ENCODE measurements at regions not wholly inside any gene's neighbourhood (a gene's known extent, or its start where the extent isn't known, plus 50 kb on each side); places are given as distances from the start of the nearest gene placed in this dataset.

GRCh38 chr14:99055816-99056215 is 216.2 kb downstream of the BCL11B start:
- no peak for DNase-seq
- no peak for TF ChIP-seq POLR2A (IDR thresholded peaks at IDR 0.05; ENCODE audit: low read length)
- no peak for TF ChIP-seq GATA1 (IDR thresholded peaks at IDR 0.05; ENCODE audit: low read depth, low read length)

DNA sequence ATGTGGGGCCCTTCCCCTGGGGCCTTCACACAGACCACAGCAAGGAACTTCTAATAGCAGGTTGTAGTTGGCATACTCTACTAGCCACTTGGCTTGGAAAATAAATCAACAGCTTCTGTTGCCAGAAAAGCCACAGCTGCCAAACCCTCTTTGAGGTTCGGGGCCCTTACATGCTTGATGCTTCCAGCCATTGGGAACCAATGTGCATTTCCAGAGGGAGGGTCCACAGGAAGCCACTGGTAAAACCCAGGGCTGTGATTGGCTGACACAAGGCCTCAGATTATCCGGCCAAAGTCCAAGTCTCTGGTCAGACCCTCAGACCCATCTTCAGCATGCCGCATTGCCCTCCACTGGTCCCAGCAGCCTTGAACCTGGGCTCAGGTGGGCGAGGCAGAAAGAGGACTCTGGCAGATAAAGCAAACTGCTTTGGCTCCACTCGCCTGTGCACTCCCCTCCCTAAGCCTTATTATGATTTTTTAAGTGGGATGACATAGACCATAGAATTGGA is 214.4 kb downstream of the BCL11B start:
- no peak for DNase-seq
- no peak for TF ChIP-seq POLR2A (IDR thresholded peaks at IDR 0.05; ENCODE audit: low read length)
- no peak for TF ChIP-seq GATA1 (IDR thresholded peaks at IDR 0.05; ENCODE audit: low read depth, low read length)

DNA sequence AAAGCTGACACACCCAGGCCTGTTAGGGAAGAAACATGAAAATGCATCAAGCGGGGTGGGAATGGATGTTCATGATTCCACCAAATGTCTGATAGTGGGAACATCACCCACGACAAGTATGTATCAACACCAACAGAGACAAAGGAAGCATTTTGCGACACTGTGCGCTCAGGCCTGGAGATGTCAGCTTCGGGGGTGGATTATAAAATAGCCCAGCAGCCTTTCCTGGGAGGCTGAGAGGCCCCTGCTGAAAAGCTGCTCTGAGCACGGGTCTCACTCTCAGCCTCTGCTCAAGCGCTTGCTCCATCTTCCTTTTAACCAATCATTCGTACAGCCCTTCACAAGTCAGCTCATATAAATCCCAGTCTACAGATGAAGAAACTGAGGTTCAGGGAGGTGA is 213.5 kb downstream of the BCL11B start:
- no peak for DNase-seq
- no peak for TF ChIP-seq GATA1 (IDR thresholded peaks at IDR 0.05; ENCODE audit: low read depth, low read length)
- no peak for TF ChIP-seq POLR2A (IDR thresholded peaks at IDR 0.05; ENCODE audit: low read length)

DNA sequence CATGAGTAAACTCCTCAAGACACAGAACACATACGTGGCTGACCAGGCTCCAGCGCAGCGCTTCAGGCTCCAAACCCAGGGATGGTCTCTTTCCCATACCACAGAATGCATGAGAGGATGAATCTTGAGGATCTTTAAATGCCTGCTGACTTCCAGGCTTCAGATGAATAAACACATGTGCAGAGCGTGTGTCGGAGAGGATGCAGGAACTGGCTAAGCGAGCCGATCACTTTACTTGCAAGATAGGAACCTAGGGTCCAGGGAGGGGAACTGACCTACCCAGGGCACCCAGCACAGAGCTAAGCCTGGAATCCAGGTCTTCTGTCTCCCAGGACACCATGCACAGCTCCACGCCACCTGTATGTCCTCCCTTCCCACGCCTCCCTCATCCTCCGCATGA is 209.8 kb downstream of the BCL11B start:
- DNase-seq = no peak
- no peak for TF ChIP-seq POLR2A (IDR thresholded peaks at IDR 0.05; ENCODE audit: low read length)
- no peak for TF ChIP-seq GATA1 (IDR thresholded peaks at IDR 0.05; ENCODE audit: low read depth, low read length)

DNA sequence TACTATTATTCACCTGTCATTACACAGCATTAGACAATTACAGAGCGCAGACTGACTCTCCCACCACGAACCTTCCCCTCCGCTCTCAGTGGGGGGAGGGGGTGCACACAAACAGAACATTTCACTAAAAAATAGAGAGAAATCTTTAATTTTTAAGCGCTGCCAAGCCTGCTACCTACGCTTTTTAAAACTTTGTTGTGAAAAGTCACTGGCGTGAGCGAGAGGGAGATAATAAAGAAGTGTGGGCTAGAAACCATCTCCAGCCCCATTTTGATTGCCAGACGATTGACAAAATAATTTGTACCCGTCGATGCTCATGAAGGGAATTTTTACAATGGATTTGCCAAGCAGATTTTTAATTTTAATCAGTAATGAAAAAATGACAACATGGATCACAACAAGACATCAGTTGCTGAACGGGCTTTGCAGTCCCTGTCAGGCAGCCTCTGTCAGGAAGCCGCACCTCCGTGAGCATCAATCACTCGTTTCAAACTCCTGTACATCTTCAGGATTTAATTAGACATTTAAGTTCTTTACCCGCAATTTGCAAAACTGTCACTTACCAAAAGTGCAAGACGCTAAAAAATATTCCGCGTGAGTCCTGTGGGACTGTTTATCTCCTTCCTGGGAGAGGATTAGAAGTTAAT is 209.1 kb downstream of the BCL11B start:
- DNase-seq = no peak
- TF ChIP-seq GATA1 (IDR thresholded peaks at IDR 0.05; ENCODE audit: low read depth, low read length) (no peak), POLR2A (IDR thresholded peaks at IDR 0.05; ENCODE audit: low read length) (no peak)

DNA sequence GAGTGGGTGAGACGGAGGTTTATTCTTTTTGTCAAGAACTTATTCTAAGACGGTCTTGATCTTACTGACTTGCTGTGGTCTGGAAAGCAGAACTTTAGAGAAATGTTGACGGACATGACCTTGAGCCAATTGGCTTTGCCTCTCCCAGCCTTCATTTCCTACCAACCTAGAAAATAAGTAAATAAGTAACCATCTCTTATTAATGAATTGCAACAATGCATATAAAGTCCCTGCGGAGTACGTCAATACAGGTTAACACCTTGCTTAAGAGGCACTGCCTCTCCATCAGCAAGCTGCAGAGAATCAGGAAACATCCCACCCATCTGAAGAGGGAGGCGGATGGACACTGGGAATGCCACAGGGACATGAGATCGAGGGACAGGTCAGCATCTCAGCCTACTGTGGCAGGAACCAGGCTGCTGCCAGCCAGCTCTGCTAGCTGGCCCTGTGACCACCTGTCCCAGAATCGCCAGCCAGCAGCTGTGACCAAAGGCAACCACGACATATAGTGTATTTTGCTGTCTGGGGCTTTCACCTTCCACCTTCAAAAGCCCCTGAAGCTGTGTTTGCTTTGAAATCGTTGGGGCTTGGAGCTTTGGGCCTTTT is 208.3 kb downstream of the BCL11B start:
- TF ChIP-seq GATA1 (IDR thresholded peaks at IDR 0.05; ENCODE audit: low read depth, low read length) (no peak), POLR2A (IDR thresholded peaks at IDR 0.05; ENCODE audit: low read length) (no peak)
- DNase-seq = no peak

DNA sequence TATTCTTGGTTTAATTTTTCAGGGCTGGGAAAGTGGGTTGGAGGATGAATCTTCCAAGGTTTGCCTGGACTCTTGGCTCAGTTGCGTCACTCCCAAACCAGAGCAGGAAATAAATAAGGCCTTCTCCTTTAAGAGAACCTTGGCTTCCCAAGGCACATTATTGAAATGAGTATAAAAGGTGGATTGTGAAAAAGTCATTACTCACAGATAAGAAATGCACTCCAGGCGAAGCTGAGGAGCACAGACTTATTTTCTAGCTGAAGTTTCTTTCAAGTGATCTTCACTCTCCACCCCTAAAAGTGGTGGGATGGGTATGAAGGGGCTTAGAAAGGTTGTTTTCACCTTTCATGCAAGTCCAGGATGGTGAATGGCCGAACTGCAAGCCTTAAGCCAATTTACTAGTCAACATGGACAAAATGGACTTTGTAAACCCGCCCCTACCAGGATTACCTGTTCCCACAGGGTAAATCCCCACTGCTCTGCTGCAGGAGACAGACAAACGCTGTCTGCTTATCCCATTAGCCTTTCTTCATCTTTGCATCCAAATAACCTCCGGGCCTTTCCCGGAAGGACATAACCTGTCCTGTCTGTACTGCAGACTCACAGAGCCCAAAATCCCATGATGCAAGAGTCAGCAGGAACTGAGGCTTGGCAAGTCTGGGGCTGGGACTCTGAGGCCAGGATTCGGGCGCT is 207.6 kb downstream of the BCL11B start:
- no peak for TF ChIP-seq GATA1 (IDR thresholded peaks at IDR 0.05; ENCODE audit: low read depth, low read length)
- no peak for TF ChIP-seq POLR2A (IDR thresholded peaks at IDR 0.05; ENCODE audit: low read length)
- no peak for DNase-seq

GRCh38 chr14:99065551-99065950 is 206.4 kb downstream of the BCL11B start:
- TF ChIP-seq POLR2A (IDR thresholded peaks at IDR 0.05; ENCODE audit: low read length) = no peak
- no peak for TF ChIP-seq GATA1 (IDR thresholded peaks at IDR 0.05; ENCODE audit: low read depth, low read length)
- no peak for DNase-seq

GRCh38 chr14:99066378-99066777 is 205.6 kb downstream of the BCL11B start:
- TF ChIP-seq POLR2A (IDR thresholded peaks at IDR 0.05; ENCODE audit: low read length) (no peak), GATA1 (IDR thresholded peaks at IDR 0.05; ENCODE audit: low read depth, low read length) (no peak)
- no peak for DNase-seq

- DNase-seq = no peak
- TF ChIP-seq GATA1 (IDR thresholded peaks at IDR 0.05; ENCODE audit: low read depth, low read length) (no peak), POLR2A (IDR thresholded peaks at IDR 0.05; ENCODE audit: low read length) (no peak)
These were observed 204.7 kb downstream of the BCL11B start for GRCh38 chr14:99067141-99067920.

- DNase-seq = no peak
These were observed 204.1 kb downstream of the BCL11B start for GRCh38 chr14:99067927-99068326.

GRCh38 chr14:99069946-99070345 is 202.1 kb downstream of the BCL11B start:
- DNase-seq = no peak
- no peak for TF ChIP-seq GATA1 (IDR thresholded peaks at IDR 0.05; ENCODE audit: low read depth, low read length)
- no peak for TF ChIP-seq POLR2A (IDR thresholded peaks at IDR 0.05; ENCODE audit: low read length)

More at GRCh38 chr14:99067927-99068326, 204.1 kb downstream of the BCL11B start:
- TF ChIP-seq POLR2A (IDR thresholded peaks at IDR 0.05; ENCODE audit: low read length) = no peak
- no peak for TF ChIP-seq GATA1 (IDR thresholded peaks at IDR 0.05; ENCODE audit: low read depth, low read length)

DNA sequence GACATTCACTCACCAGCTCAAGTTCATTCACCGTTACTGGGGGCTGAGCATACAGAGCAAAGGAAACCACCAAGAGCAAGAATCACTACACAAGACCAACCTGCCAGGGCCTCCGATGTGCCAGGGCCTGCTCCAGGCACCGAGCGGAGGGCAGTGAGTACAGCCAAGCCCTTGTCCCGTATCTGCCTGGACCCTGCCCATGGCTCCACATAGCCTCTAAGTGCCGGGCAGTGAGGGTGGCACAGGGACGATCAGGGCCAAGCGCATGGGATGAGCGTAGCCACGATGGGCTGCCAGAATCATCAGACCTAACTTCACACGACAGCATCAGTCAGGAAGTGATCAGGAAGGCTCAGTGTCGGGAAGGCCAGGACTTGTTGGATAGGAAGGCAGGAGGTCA is 199.6 kb downstream of the BCL11B start:
- no peak for DNase-seq
- no peak for TF ChIP-seq GATA1 (IDR thresholded peaks at IDR 0.05; ENCODE audit: low read depth, low read length)
- TF ChIP-seq POLR2A (IDR thresholded peaks at IDR 0.05; ENCODE audit: low read length) = no peak

GRCh38 chr14:99072956-99073355 is 199.0 kb downstream of the BCL11B start:
- DNase-seq = no peak
- TF ChIP-seq POLR2A (IDR thresholded peaks at IDR 0.05; ENCODE audit: low read length) (no peak), GATA1 (IDR thresholded peaks at IDR 0.05; ENCODE audit: low read depth, low read length) (no peak)

All from erythroblast (primary cell).